ENCODE measurements at regions not wholly inside any gene's neighbourhood (a gene's known extent, or its start where the extent isn't known, plus 50 kb on each side); places are given as distances from the start of the nearest gene placed in this dataset.

DNA sequence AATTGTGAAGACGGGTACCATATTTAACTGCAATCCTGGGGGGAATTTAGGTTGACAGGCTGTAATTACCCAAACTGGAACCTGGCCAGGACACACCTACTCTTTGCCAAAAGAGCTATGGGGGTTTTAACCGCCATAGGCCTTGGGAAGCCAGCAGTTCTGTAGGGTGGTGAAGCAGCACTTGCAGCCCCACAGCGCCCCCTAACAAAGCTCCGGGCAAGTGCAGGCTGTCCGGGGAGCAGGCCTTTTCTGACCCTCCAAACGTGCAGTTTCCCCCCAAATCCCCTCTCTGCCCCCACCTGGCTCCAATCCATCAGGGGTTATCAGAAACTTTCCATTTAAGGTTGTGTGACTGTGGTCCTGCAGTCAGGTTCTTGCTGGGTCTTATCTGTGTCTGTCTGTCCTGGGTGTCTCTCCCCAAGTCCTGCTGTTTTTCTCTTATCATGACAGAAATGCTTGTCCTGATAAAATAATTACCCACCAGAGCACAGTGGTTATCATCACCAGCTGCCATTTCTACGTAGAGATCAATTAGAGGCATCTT lies 350.9 kb downstream of the MID1IP1 start:
- TF ChIP-seq OSR2 (tag by site-specific recombination; IDR thresholded peaks at IDR 0.05), result no peak
- TF ChIP-seq, protein P1, sequence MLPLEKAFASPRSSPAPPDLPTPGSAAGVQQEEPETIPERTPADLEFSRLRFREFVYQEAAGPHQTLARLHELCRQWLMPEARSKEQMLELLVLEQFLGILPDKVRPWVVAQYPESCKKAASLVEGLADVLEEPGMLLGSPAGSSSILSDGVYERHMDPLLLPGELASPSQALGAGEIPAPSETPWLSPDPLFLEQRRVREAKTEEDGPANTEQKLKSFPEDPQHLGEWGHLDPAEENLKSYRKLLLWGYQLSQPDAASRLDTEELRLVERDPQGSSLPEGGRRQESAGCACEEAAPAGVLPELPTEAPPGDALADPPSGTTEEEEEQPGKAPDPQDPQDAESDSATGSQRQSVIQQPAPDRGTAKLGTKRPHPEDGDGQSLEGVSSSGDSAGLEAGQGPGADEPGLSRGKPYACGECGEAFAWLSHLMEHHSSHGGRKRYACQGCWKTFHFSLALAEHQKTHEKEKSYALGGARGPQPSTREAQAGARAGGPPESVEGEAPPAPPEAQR (tag by site-specific recombination; IDR thresholded peaks at IDR 0.05), result no peak
- TF ChIP-seq ZBTB20 (tag by site-specific recombination; IDR thresholded peaks at IDR 0.05), result no peak
- TF ChIP-seq ZNF48 (tag by site-specific recombination; IDR thresholded peaks at IDR 0.05), result no peak
- TF ChIP-seq ZNF274 (IDR thresholded peaks at IDR 0.05; ENCODE audit: low read length), result no peak
- TF ChIP-seq ZNF274 (tag by site-specific recombination; IDR thresholded peaks at IDR 0.05; ENCODE audit: borderline replicate concordance), result no peak
- no peak for TF ChIP-seq ZBTB21 (tag by site-specific recombination; IDR thresholded peaks at IDR 0.05)
- TF ChIP-seq, protein P2, sequence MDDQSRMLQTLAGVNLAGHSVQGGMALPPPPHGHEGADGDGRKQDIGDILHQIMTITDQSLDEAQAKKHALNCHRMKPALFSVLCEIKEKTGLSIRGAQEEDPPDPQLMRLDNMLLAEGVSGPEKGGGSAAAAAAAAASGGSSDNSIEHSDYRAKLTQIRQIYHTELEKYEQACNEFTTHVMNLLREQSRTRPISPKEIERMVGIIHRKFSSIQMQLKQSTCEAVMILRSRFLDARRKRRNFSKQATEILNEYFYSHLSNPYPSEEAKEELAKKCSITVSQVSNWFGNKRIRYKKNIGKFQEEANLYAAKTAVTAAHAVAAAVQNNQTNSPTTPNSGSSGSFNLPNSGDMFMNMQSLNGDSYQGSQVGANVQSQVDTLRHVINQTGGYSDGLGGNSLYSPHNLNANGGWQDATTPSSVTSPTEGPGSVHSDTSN (CRISPR knock-in tag; IDR thresholded peaks at IDR 0.05), result no peak

Measured in HEK293 (cell line).